Fibroblast of mammary gland (primary cell): ENCODE measurements at regions not wholly inside any gene's neighbourhood (a gene's known extent, or its start where the extent isn't known, plus 50 kb on each side); places are given as distances from the start of the nearest gene placed in this dataset.

ENCODE experiments used
- DNase-seq: peaks from one replicate; pipeline ENCODE4 v3.0.0-alpha.2; 2010; ENCODE audit warnings: low read depth
- H3K4me3 ChIP-seq: 2 replicates; pipeline ENCODE4 v1.5.1; 2011; ENCODE audit warnings: low read depth, mild to moderate bottlenecking, low read length, moderate library complexity; ENCODE audit not compliant: control insufficient read depth
- CTCF ChIP-seq: conservative IDR thresholded peaks from 2 replicates; pipeline ENCODE4 v1.5.1; 2011; ENCODE audit warnings: low read depth, low read length, inconsistent platforms; ENCODE audit not compliant: control insufficient read depth, insufficient read depth

GRCh38 chr6:142542704-142543233 lies 241.0 kb downstream of the ADGRG6 start:
- no peak overlapping the region for H3K4me3 ChIP-seq
- DNase-seq, result peak; percentile 90
- TF ChIP-seq CTCF, result no peak

DNA sequence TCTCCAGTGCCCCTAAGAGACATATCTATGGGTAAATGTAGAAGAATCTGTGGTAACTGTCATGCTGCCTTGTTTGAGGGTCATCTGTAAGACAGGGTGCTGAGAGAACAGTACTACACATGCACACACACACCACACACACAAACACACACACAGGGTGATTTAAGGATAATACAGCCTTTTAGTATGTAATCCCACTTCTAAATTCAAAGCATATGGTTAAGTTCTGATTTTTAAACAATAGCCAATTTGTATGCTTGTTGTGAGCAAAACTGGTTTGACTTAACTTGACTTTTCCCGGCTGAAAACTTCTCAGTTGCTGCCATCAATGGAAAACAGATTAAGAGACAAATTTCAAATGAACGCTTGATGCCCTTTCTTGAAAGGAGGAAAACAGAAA lies 241.8 kb downstream of the ADGRG6 start:
- no peak overlapping the region for H3K4me3 ChIP-seq
- TF ChIP-seq CTCF, result no peak
- peak; percentile 17 for DNase-seq

DNA sequence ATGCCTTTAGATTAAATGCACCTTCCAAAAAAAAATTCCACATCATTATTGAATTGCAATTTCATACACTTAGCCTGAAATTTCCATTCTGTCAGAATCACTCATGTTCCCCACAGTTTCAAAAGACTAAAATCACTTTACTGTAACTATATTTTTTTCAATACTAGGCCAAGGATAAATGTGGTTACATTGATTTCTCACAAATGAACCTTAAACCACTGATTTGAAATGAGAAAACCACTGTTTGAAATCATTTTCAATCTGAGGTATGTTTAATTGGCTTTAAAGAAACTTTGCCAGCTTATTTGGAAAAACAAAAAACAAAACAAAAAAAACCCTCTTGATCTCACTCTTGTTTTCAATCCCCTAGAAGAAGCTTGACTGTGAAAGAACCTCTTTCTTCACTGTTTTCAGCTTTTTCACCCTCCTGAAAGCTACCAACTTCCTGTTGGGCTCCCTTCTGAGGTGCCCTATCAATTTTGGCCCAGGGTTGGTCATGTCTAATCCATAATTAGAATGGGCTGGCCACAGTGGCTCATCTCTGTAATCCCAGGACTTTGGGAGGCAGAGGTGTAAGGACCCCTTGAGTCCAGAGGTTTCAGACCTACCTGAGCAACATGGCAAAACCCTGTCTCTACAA lies 242.5 kb downstream of the ADGRG6 start:
- TF ChIP-seq CTCF, result no peak
- no peak for DNase-seq
- H3K4me3 ChIP-seq, result no peak overlapping the region

DNA sequence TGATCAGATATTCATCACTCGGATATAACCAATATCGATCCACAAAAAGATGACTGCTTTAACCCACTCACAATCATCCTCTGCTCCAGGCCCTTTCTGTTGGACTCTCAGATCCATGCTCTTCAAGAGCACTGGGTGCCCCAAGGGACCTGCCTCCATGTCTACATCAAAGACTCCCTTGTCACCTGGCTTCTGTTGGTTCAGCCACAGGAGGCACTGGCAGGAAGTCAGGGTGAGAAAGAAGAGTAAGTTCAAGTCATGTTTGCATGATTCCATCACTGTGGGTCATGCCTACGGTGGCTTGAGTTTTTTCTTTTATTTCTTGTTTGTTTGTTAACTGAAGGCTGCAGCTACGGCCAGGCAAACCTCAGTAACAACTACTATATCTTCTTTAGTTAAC lies 243.3 kb downstream of the ADGRG6 start:
- TF ChIP-seq CTCF, result no peak
- no peak overlapping the region for H3K4me3 ChIP-seq
- no peak for DNase-seq

DNA sequence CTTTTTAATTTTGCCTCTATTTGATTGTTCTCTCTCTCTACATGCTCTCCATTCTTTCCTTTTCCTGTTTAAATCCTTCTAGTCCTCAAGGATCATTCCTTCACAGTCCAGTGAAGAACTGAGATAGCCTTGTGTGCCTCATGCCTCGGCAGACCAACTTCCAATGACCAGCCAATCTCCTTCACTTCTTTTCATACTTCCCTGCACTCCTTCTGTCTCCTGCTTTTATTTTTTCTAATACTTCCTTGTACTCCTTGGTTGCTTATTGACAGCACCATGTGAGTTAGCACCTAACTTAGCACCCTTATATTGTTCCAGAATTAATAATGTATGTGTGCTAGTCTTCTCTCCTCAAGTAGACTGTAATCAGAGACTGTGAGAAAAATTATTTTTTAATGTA lies 246.8 kb downstream of the ADGRG6 start:
- H3K4me3 ChIP-seq, result no peak overlapping the region
- TF ChIP-seq CTCF, result no peak
- DNase-seq, result no peak

DNA sequence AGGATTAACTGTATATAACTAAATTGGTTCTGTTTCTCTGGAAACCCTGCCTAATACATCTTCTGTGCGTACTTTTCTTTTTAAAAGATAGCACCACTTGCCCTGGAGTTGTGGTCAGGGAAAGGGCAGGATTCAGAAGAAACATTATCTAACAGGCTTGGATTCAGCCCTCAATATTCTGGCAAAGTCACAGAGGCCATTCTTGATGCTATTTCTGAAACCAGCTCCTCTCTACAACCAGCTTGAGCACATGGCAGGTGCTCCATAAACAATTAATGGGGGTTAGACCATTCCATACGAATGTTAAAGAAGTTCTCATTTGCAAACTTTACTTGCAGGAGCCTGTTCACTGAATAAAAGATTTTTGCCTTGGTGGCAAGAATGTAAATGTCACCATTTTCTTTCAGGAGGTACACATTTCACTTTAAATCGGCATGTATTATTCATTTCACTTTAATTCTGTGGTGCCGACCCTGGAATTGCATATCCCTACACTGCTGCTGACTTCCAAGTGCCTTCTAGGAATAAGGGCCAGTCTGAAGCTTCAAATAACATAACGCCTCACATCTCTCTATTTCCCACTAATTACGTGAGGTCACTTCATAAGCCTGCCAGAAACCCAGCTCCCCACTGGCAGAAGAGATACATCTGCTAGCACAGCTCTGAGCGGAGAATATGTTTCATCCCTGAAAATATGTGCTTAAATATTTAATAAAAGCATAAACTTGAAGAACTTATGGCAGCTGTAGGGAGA lies 248.7 kb downstream of the ADGRG6 start:
- no peak overlapping the region for H3K4me3 ChIP-seq
- DNase-seq, result no peak
- no peak for TF ChIP-seq CTCF
